Sigmoid colon (tissue), 6 donors: ENCODE measurements at regions not wholly inside any gene's neighbourhood (a gene's known extent, or its start where the extent isn't known, plus 50 kb on each side); places are given as distances from the start of the nearest gene placed in this dataset.

Experiments
- DNase-seq: peaks from one replicate; pipeline ENCODE4 v3.0.0-alpha.2; 2019
- H3K27ac ChIP-seq, 4 donors: fragments of 200-600 bp; sonication (generic); one replicate each; pipeline ENCODE4 v1.5.1; 2016 to 2019; ENCODE audit warnings: mild to moderate bottlenecking in 1 of 4
- H3K27me3 ChIP-seq, 3 donors: fragments of 200-600 bp; sonication (generic); one replicate each; pipeline ENCODE4 v1.5.1; 2019; ENCODE audit warnings: mild to moderate bottlenecking in 1 of 3
- H3K36me3 ChIP-seq, 4 donors: fragments of 200-600 bp; sonication (generic); one replicate each; pipeline ENCODE4 v1.5.1; 2016 to 2019
- H3K4me1 ChIP-seq, 4 donors: fragments of 200-600 bp; sonication (generic); one replicate each; pipeline ENCODE4 v1.5.1; 2017 to 2019
- H3K4me3 ChIP-seq, 4 donors: fragments of 200-600 bp; sonication (generic); one replicate each; pipeline ENCODE4 v1.5.1; 2017 to 2019; ENCODE audit warnings: mild to moderate bottlenecking in 2 of 4, moderate library complexity in 1 of 4
- H3K9me3 ChIP-seq, 4 donors: fragments of 200-600 bp in 3 of 4; sonication (generic) in 3 of 4; one replicate each; pipeline versions ENCODE4 v1.5.1 to v1.6.1; 2013 to 2019
- CTCF ChIP-seq, 4 experiments: fragments of 450-650 bp in 3 of 4; fragments of 200-600 bp in 1 of 4; IDR thresholded peaks; one replicate each; pipeline ENCODE4 v1.5.1; 2016 to 2019; ENCODE audit warnings: antibody characterized with exemption in 4 of 4, mild to moderate bottlenecking in 3 of 4, moderate library complexity in 2 of 4
- EP300 ChIP-seq, 4 donors: sonication (generic); formaldehyde crosslinking; IDR thresholded peaks; one replicate each; pipeline ENCODE4 v1.6.1; 2017; ENCODE audit warnings: antibody characterized with exemption in 4 of 4
- POLR2A ChIP-seq, 2 donors: fragments of 450-650 bp; IDR thresholded peaks; one replicate each; pipeline ENCODE4 v1.6.1; 2016; ENCODE audit warnings: antibody characterized with exemption in 2 of 2, mild to moderate bottlenecking in 2 of 2, moderate library complexity in 2 of 2
- POLR2AphosphoS5 ChIP-seq, 4 donors: sonication (generic); formaldehyde crosslinking; IDR thresholded peaks; one replicate each; pipeline ENCODE4 v1.6.1; 2017; ENCODE audit warnings: antibody characterized with exemption in 4 of 4
- WGBS, 2 donors: extraction: QIAGEN DNeasy Blood & Tissue Kit; methylation state at CpG; one replicate each; pipeline ENCODE4 v1.1.7; 2013; 5-methylcytosine and 5-hydroxymethylcytosine counted together
- intact Hi-C: fragments of 100-400 bp; cut with DNase I; formaldehyde crosslinking; loops from one replicate; pipeline ENCODE4 v1.15.1; 2023
- small RNA-seq, 3 donors: library from RNA; depleted of rRNA; stranded (forward); fragments of <200 nt; gene quantifications; one replicate each; pipeline ENCODE3, GENCODE V24; 2016
- donor health status: healthy with polysubstance abuse.
- donor health status: healthy.

- H3K27me3 ChIP-seq: no peaks in the 10 kb centered on the region
- TF ChIP-seq POLR2AphosphoS5 (IDR thresholded peaks at IDR 0.05) (no peak), CTCF (IDR thresholded peaks at IDR 0.05) (no peak), EP300 (IDR thresholded peaks at IDR 0.05) (no peak), POLR2A (IDR thresholded peaks at IDR 0.05) (no peak)
- intact Hi-C loops: no loop called here
- no peaks in the 10 kb centered on the region for H3K36me3 ChIP-seq
- no peak overlapping the region for H3K4me3 ChIP-seq
- H3K4me1 ChIP-seq: no peaks in the 10 kb centered on the region
- no peak for DNase-seq
- no peaks in the 10 kb centered on the region for H3K9me3 ChIP-seq
- H3K27ac ChIP-seq: no peak overlapping the region
These were observed 69.8 kb upstream of the AMOT start for GRCh38 chrX:112910418-112910817.

GRCh38 chrX:112901869-112902725 is 61.5 kb upstream of the AMOT start:
- no peak for DNase-seq
- TF ChIP-seq POLR2A (IDR thresholded peaks at IDR 0.05) (no peak), EP300 (IDR thresholded peaks at IDR 0.05) (no peak), CTCF (IDR thresholded peaks at IDR 0.05) (no peak), POLR2AphosphoS5 (IDR thresholded peaks at IDR 0.05) (no peak)
- Histone ChIP-seq H3K4me1 (no peaks in the 10 kb centered on the region), H3K27me3 (no peaks in the 10 kb centered on the region), H3K4me3 (no peak overlapping the region), H3K27ac (no peak overlapping the region), H3K9me3 (no peaks in the 10 kb centered on the region), H3K36me3 (no peaks in the 10 kb centered on the region)
- intact Hi-C loops: no loop called here
- 70 to 86% methylated on average over 3 of the region's 3 CpGs for WGBS, 2 donors

GRCh38 chrX:112896051-112896450 is 55.4 kb upstream of the AMOT start:
- no peak for DNase-seq
- TF ChIP-seq EP300 (IDR thresholded peaks at IDR 0.05) (no peak), CTCF (IDR thresholded peaks at IDR 0.05) (no peak), POLR2A (IDR thresholded peaks at IDR 0.05) (no peak), POLR2AphosphoS5 (IDR thresholded peaks at IDR 0.05) (no peak)
- no peaks in the 10 kb centered on the region for H3K9me3 ChIP-seq
- H3K4me3 ChIP-seq: no peak overlapping the region
- no peaks in the 10 kb centered on the region for H3K4me1 ChIP-seq
- intact Hi-C loops: no loop called here
- H3K27ac ChIP-seq: no peak overlapping the region
- 73 to 83% methylated on average over 1 of the region's 1 CpG for WGBS, 2 donors
- H3K36me3 ChIP-seq: no peaks in the 10 kb centered on the region
- no peaks in the 10 kb centered on the region for H3K27me3 ChIP-seq

Small RNA genes in the stretch of these regions (small RNA-seq; reads per million reads assigned to genes)
- 0 reads per million in 3 donors for gene AL031183.1
- gene RF00012: 0 reads per million in 3 donors
- gene RF00088: 0 reads per million in 3 donors
- 0 reads per million in 3 donors for gene RN7SL93P
- 0 reads per million in 3 donors for gene RNU1-57P
- gene RNU6-1015P: 0 reads per million in 3 donors
